Epithelial cell of proximal tubule (primary cell): ENCODE measurements at regions not wholly inside any gene's neighbourhood (a gene's known extent, or its start where the extent isn't known, plus 50 kb on each side); places are given as distances from the start of the nearest gene placed in this dataset.

Experiments used
- DNase-seq: peaks from one replicate; pipeline ENCODE4 v3.0.0-alpha.2; 2011; ENCODE audit warnings: low read depth
- H3K4me3 ChIP-seq: 2 replicates; pipeline ENCODE4 v1.5.1; 2011; ENCODE audit warnings: low read depth, mild to moderate bottlenecking, low read length
- TF ChIP-seq, protein P1 (sequence below): conservative IDR thresholded peaks from 2 replicates; pipeline ENCODE4 v1.5.1; 2012; ENCODE audit warnings: low read depth, mild to moderate bottlenecking, low read length

GRCh38 chr10:43739161-43739560 lies 90.5 kb upstream of the ZNF32 start:
- H3K4me3 ChIP-seq: no peak overlapping the region

DNA sequence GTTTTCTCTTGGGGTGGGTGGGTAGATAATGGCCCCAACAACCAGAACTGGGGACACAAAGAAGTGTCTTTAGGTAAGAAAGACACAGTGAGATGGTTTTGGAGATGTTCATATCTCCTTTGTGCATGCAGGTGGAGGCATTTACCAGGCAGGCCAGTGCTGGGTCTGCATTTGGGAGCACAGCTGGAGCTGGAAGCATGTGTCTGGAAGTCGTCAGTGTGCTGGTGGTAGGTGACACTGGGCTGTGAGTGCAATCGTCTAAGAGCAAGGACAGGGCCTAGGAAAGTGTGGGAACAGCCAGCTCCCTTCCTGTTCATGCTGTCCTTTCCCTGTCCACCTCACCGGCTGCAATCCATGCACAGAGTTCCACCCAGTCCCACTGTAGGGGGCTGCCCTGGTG lies 88.3 kb upstream of the ZNF32 start:
- no peak for DNase-seq
- H3K4me3 ChIP-seq: no peak overlapping the region
- TF ChIP-seq, protein P1, sequence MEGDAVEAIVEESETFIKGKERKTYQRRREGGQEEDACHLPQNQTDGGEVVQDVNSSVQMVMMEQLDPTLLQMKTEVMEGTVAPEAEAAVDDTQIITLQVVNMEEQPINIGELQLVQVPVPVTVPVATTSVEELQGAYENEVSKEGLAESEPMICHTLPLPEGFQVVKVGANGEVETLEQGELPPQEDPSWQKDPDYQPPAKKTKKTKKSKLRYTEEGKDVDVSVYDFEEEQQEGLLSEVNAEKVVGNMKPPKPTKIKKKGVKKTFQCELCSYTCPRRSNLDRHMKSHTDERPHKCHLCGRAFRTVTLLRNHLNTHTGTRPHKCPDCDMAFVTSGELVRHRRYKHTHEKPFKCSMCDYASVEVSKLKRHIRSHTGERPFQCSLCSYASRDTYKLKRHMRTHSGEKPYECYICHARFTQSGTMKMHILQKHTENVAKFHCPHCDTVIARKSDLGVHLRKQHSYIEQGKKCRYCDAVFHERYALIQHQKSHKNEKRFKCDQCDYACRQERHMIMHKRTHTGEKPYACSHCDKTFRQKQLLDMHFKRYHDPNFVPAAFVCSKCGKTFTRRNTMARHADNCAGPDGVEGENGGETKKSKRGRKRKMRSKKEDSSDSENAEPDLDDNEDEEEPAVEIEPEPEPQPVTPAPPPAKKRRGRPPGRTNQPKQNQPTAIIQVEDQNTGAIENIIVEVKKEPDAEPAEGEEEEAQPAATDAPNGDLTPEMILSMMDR: no peak

More at GRCh38 chr10:43739161-43739560, 90.5 kb upstream of the ZNF32 start:
- TF ChIP-seq, protein P1: no peak
- no peak for DNase-seq

GRCh38 chr10:43735907-43736306 lies 87.2 kb upstream of the ZNF32 start:
- no peak for DNase-seq
- TF ChIP-seq, protein P1: no peak
- H3K4me3 ChIP-seq: no peak overlapping the region

- no peak for DNase-seq
- H3K4me3 ChIP-seq: no peak overlapping the region
- TF ChIP-seq, protein P1: no peak
Measured at GRCh38 chr10:43734716-43735115, 86.0 kb upstream of the ZNF32 start.

DNA sequence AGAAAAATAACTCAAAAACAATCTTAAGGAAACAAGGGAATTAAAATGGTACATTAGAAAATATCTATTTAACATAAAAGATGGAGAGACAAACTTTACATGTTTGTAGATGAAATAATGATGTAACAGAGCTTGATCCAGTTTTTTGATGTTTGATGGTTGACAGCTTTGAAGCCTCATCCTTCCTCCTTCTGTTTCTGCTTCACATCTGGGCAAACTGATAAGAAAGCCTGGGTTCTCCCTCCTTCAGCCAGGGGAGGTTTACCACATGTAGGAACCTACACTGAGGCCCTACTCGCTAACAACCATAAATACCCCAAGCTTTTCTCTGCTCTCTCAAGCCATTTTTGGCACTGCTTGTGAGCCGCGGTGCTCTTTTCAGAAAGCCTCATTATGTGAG lies 82.8 kb upstream of the ZNF32 start:
- TF ChIP-seq, protein P1: no peak
- no peak for DNase-seq
- no peak overlapping the region for H3K4me3 ChIP-seq

GRCh38 chr10:43728425-43728824 lies 79.7 kb upstream of the ZNF32 start:
- TF ChIP-seq, protein P1: no peak
- no peak for DNase-seq
- no peak overlapping the region for H3K4me3 ChIP-seq

DNA sequence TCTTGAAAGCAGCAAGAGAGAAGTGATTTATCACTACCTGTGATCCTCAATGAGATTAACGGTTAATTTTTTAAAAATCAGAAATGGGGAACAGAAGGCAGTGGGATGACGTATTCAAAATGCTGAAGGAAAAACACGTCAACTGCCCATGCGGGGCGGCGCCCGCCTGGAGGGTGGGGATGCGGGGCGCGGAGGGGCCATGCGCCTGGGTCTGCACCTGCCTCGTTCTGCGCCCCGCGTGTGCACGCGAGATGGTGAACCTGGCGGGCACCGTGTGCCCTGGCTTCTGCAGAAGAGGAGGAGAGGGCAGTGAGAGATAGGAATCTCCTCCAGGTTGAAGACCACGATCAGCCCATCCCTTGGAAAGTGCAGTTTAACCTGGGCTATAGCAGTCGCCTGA lies 79.3 kb upstream of the ZNF32 start:
- no peak overlapping the region for H3K4me3 ChIP-seq
- DNase-seq: no peak
- TF ChIP-seq, protein P1: no peak
